Vagina (tissue), 2 donors: ENCODE measurements at regions not wholly inside any gene's neighbourhood (a gene's known extent, or its start where the extent isn't known, plus 50 kb on each side); places are given as distances from the start of the nearest gene placed in this dataset.

Source experiments
- POLR2A ChIP-seq, 2 donors: fragments of 450-650 bp; IDR thresholded peaks; one replicate each; pipeline ENCODE4 v1.6.1; 2017; ENCODE audit warnings: antibody characterized with exemption in 2 of 2, mild to moderate bottlenecking in 2 of 2, moderate library complexity in 2 of 2
- POLR2AphosphoS5 ChIP-seq, 2 donors: sonication (generic); formaldehyde crosslinking; IDR thresholded peaks; one replicate each; pipeline ENCODE4 v1.9.0; 2017; ENCODE audit warnings: antibody characterized with exemption in 2 of 2, mild to moderate bottlenecking in 2 of 2, low read depth in 1 of 2; ENCODE audit not compliant: insufficient read depth in 1 of 2

GRCh38 chr9:84146893-84147710, 166.5 kb downstream of the RMI1 start:
- TF ChIP-seq POLR2A (IDR thresholded peaks at IDR 0.05) (no peak), POLR2AphosphoS5 (IDR thresholded peaks at IDR 0.05; ENCODE audit: insufficient read depth in 1 of 2, low read depth in 1 of 2) (no peak)
